Right ventricle myocardium inferior (tissue), 1 donor: ENCODE measurements at regions not wholly inside any gene's neighbourhood (a gene's known extent, or its start where the extent isn't known, plus 50 kb on each side); places are given as distances from the start of the nearest gene placed in this dataset.
A peak's percentile ranks its signal among the peaks of the same experiment; 100 is the strongest.
"Not testable (repeated sequence)": the region's sequence is repeated elsewhere in the genome, so short reads cannot be mapped to it uniquely, and the experiment has no call there.

ENCODE experiments used
- ATAC-seq: fragments of 200-7000 bp; cut with Tn5 transposase; one replicate; pipeline ENCODE4 v1.9.1; 2020; ENCODE audit warnings: mild to moderate bottlenecking, moderate library complexity
- DNase-seq: peaks from one replicate; pipeline ENCODE4 v3.0.0; 2021; ENCODE audit errors: missing footprints
- intact Hi-C: fragments of 100-400 bp; cut with DNase I; formaldehyde crosslinking; loops from one replicate; pipeline ENCODE4 v1.11.0; 2022
- donor health status: DM: no; HTN: yes; CAD: no; lungs with severe emphysema.

DNA sequence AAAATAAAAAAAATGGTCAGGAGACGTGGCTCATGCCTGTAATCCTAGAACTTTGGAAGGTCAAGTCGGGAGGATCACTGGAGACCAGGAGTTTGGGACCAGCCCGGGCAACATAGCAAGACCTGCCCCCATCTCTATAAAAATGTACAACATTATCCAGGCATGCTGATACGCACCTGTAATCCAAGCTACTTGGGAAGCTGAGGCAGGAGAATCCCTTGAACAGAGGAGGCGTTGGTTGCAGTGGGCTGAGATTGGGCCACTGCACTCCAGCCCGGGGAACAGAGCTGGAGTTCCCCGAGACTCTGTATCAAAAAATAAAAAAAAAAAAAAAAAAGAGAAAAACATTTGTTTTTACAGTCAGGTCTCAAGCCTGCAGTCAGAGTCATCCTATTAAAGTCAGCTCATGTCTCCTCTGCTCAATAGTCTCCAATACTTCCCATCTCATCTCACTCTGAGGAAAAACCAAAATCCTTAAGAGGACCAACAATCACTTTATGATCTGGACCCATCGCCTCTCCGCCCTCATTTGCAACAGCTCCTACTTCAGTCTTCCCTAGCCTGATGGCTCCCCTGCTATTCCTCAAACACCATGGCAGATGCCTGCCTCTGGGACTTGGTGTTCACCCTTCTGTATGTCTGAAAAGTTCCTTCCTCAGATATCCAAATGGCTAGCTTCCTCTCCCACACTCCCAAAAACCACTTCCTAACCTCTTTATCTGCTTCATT lies 4796.6 kb upstream of the OR11H1 start:
- DNase-seq, ATAC-seq, intact Hi-C loops: not testable (repeated sequence)

DNA sequence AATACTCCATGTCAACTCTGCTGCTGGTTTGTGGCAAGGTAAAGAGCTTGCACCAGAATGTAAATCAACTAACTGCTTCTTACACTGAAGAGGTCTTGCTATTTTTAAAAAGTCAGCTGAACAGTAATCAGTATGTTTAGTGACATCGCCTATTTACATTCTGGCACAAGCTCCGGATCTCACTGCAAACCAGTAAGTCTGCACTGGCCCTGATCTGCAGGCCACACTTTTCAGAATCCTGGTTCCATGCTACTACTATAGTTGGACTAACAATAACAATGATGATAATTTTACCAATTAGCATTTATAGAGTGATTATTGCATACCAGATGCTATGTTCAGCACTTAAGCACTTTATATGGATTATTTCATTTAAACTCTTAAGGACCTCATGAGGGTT lies 4792.9 kb upstream of the OR11H1 start:
- DNase-seq, intact Hi-C loops, ATAC-seq: not testable (repeated sequence)

DNA sequence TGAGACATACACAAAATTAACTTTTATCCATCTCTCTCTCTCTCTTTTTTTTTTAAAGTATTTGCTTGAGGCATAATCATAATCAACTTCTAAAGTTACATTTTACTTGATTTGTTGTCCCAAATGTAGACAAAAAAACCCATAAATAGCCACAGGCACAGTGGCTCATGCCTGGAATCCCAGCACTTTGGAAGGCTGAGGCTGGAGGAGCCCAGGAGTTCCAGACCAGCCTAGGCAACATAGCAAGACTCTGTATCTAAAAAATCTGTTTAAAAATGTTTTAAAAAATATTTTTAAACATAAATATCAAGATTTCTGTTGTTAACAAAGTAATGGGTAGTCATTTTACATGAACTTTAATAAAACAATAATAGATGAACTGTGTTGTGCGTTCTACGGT lies 4791.1 kb upstream of the OR11H1 start:
- intact Hi-C loops, ATAC-seq: not testable (repeated sequence)
- peak; percentile 58 for DNase-seq

DNA sequence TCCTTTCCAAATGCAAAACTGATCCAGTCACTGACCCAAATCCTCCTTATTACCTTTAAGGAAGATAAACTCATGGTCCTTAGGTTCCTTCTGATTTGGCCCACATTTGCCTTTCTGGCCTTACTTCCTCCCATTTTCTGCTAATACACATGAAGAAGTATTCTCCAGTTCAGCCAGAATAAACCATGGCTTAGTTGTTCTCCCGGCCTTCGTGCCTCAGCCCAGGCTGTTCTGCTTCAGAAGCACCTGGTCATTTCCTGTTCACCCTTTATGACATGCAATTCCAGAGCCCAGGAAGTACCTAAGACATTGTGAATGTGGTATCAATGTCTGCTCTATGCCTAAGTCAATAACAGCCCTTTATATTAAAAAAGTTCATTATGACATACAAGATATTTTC lies 4790.1 kb upstream of the OR11H1 start:
- intact Hi-C loops, ATAC-seq: not testable (repeated sequence)
- peak; percentile 66 for DNase-seq

DNA sequence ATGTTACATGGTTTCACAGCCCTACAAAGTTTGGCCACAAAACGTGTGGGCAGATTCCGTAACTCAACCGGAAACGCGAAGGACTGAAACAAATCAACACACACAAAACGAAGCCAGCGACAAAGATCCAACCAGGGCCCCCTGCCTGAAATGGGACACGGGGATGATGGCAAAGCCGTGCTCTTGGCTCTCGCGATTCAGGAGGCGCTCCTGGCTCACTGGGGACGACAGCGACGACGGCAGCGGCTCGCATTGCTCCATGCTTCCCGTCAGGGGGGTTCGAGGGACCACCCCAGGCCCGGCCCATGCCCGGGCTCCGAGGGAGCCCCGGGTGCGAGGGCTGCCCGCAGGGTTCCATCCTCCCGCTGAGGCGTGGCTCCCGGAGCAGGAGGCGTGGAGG lies 4786.8 kb upstream of the OR11H1 start:
- DNase-seq (peak; percentile 72), ATAC-seq (no peak)
- intact Hi-C loops, result no loop called here

DNA sequence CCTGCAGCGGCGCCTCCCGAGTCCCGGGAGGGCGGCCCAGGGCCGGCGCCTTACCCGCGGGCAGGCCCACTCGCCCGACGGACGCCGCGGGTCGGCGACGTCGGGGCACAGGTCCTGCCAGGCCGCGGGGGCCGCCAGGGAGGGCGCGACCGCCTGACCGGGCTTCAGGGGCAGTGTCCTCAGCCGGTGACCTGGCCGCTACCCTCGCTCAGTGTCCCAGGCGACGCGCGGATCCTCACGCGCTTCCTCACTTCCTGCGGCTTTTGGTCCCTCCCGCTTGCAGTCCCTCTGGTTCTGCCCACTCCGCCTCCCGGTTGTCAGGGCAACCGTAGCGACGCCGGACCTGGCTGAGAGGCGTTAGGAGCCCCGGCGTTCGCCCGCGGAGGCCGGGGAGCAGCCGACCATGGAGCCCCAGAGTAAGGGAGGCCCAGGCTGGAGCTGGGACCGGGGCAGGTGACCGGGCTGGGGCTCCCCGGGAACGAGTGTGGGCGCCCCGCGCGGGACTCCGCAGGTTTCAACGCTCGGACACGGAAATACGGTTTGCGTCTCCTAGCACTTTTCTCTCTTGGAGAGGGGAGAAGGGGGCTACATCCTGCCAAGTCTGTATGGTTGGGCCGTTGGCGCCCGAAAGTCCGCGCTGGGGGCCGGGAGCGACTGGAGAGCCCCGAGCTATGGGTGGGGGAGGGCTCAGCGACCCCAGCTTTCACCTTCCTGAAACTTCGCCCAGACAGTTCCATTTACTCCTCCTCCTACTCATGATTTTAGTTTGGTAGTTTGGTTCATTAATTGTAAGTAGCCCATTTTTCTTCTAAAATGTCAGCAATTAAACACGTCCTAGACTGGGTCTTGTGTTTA lies 4786.0 kb upstream of the OR11H1 start:
- ATAC-seq, result peak; percentile 23
- intact Hi-C loops, result not testable (repeated sequence)
- DNase-seq, result peak; percentile 68

DNA sequence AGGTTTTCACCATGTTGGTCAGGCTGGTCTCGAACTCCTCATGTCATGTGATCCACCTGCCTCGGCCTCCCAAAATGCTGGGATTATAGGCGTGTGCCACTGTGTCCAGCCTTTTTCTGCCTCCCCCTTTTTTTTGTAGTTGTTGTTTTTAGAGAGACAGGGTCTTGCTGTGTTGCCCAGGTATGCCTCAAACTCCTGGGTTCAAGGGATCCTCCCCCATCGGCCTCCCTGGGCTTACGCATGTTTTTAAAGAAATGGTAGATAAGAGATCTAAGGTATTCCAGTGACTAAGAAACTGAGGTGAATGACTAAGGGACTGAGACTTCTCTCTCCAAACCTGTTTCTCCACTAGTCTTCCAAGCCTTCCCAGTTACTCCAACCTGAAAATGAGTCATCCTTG lies 4781.6 kb upstream of the OR11H1 start:
- DNase-seq, ATAC-seq, intact Hi-C loops: not testable (repeated sequence)

DNA sequence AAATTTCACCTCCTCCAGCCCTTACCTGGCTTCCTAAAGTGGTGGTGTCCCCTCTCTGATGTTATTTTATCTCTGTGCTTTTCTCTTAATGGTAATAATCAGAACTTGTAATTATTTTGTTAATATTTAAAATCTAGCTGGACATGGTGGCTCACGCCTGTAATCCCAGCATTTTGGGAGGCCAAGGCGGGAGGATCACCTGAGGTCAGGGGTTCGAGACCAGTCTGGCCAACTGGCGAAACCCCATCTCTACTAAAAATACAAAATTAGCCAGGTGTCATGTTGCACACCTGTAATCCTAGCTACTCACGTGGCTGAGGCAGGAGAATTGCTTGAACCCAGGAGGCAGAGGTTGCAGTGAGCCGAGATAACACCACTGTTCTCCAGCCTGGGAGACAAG lies 4780.8 kb upstream of the OR11H1 start:
- ATAC-seq, intact Hi-C loops, DNase-seq: not testable (repeated sequence)

DNA sequence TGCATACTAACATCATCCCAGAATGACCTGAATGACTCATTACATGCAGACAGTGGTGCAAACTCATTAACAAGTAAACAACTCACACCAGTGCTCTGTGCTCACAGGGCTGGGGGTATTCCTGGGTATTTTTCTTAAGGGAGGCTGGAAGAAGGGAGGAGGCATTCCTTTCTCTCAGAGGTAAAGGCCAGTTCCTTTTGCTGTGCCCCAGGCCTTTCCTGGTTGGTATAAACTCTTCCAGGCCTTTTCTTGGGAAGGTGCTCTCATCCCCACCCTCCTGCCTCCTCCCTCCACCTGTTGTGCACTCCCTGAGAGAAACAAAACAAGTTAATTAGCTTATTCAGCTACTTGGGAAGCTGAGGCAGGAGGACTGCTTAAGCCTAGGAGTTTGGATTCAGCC lies 4779.2 kb upstream of the OR11H1 start:
- ATAC-seq, intact Hi-C loops, DNase-seq: not testable (repeated sequence)

DNA sequence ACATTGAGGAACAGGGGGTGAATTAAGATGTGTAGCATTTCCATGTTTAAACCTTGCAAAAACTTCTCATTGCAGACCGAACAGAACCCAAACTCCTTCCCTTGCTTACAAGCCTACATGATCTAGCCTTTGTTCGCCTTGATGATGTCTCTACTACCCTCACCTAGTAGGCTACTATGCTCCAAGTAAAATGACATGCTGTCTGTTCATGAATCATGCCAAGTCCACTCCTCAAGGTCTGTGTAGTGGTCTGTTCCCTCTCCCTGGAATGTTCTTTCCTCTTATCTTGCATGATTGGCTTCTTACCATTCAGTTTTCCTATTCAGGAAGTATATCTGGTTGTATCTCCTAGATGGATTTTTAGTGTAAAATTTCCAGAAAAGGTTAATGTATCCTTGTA lies 4778.6 kb upstream of the OR11H1 start:
- DNase-seq, intact Hi-C loops: not testable (repeated sequence)
- ATAC-seq, result peak; percentile 36

DNA sequence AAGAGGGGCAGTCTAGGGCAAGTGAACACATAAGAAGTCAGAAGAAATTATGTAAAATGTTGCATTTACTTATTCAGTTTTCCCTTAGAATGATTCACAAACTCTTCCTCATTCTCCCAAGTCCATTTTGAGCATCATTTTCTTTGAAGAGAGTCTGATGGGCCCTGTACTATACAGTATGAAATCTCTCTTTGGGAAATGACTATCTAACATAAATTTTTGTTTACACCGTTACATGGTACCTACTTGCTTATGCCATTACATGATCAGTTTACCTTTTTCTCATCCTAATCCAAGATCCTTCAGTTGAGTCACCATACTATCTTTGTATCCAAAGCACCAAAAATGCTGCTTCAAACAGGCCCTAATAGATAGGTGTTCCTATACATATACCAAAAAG lies 4774.4 kb upstream of the OR11H1 start:
- peak; percentile 15 for ATAC-seq
- intact Hi-C loops, DNase-seq: not testable (repeated sequence)

DNA sequence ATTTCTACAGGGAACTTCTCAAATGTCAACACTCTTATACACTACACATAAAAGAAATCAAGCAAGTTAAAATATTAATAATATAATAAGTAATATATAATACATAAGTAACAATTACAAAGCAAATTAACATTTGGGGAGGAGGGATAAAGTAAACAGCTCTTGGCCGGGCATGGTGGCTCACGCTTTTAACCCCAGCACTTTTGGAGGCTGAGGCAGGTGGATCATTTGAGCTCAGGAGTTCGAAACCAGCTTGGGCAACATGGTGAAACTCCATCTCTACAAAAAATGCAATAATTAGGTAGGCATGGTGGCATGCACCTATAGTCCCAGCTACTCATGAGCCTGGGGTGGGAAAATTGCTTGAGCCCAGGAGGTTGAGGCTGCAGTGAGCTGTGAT lies 4772.6 kb upstream of the OR11H1 start:
- ATAC-seq, DNase-seq, intact Hi-C loops: not testable (repeated sequence)

DNA sequence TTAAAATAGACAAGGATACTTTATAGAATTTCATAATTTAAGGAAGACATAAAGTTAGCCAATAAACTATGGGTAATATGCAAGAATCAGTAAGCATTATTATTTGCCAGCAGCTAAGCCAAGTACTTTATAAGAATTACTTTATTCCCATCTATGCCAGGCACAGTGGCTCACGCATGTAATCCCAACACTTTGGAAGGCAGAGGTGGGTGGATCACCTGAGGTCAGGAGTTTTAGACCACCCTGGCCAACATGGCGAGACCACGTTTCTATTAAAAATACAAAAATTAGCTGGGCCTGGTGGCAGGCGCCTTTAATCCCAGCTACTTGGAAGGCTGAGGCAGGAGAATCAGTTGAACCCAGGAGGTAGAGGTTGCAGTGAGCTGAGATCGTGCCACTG lies 4767.6 kb upstream of the OR11H1 start:
- intact Hi-C loops, ATAC-seq, DNase-seq: not testable (repeated sequence)

DNA sequence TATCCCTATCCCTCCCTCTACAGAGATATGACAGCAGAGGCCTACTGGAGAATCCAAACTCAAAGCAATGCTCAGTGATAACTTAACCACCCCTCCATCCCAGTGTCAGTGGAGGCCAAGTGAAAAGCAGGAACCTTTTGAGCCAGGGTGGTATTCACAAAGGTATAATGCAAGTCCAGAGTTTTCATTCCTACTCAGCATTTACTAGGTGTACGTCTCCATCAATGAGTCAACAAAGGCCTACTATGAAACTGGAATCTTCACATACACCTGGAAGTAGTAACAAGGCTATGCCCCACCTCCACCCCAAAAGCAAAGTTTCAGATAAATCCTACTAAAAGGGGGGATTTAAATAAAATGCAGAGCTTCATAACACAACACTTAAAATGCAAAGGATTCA lies 4761.7 kb upstream of the OR11H1 start:
- DNase-seq, intact Hi-C loops: not testable (repeated sequence)
- peak; percentile 6 for ATAC-seq

DNA sequence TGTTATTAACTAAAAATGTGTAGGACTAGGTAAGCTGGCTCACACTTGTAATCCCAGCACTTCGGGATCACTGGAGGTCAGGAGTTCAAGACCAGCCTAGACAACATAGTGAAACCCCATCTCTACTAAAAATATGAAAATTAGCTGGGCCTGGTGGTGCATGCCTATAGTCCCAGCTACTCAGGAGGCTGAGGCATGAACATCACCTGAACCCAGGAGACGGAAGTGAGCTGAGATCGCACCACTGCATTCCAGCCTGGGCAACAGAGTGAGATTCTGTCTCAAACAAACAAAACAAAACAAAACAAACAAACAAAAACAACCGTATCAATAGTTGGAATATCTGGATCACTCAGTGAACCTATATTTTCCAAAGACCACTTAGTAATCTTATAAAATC lies 4759.1 kb upstream of the OR11H1 start:
- DNase-seq, ATAC-seq, intact Hi-C loops: not testable (repeated sequence)

DNA sequence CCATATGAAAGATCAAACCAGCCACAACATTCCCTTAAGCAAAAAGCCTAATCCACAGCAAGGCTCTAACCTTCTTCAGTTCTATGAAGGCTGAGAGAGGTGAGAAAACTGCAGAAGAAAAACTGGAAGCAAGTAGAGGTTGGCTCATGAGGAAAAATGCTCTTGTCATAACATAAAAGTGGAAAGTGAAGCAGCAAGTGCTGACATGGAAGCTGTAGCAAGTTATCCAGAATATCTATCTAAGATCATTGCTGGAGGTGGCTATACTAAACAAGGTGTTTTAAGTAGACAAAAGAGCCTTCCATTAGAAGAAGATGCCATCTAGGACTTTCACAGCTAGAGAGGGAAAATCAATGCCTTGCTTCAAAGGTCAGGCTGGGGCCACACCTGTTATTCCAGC lies 4756.2 kb upstream of the OR11H1 start:
- DNase-seq, intact Hi-C loops, ATAC-seq: not testable (repeated sequence)

DNA sequence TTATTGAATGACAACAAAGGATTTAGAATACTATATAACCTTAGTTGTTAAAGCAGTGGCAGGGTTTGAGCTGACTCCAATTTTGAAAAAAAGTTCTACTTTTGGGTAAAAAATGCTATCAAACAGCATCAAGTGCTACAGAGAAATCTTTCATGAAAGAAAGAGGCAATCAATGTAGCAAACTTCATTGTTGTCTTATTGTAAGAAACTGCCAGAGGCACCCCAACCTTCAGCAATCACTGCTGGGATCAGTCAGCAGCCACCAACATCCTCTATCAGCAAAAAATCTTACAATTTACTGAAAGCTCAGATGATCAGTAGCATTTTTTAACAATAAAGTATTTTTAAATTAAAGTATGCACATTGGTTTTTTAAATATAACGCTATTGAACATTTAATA lies 4754.7 kb upstream of the OR11H1 start:
- intact Hi-C loops, ATAC-seq, DNase-seq: not testable (repeated sequence)

DNA sequence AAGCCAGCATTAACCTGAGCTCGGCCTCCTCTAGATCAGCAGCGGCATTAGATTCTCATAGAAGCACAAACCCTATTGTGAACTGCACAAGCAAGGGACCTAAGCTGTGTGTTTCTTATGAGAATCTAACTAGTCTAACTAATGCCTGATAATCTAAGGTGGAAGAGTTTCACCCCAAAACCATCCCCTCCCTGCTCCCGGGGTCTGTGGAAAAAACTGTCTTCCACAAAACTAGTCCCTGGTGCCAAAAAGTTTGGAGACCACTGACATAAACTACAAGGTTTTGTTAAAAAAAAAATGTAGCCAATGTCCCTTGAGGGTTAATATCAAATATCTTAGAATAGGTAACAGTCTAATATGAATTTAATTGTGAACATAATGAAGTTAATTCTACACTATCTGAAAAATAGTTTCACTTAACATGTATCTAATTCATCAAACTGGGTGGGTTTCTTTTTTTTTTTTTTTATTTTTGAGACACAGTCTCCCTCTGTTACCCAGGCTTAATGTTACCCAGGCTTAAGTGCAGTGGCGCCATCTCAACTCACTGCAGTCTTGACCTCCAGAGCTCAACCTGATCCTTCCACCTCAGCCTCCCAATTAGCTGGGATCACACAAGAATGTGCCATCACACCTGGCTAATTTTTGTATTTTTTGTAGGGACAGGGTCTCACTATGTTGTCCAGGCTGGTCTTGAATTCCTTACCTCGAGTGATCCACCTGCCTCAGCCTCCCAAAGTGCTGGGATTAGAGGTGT lies 4752.2 kb upstream of the OR11H1 start:
- intact Hi-C loops, ATAC-seq, DNase-seq: not testable (repeated sequence)

DNA sequence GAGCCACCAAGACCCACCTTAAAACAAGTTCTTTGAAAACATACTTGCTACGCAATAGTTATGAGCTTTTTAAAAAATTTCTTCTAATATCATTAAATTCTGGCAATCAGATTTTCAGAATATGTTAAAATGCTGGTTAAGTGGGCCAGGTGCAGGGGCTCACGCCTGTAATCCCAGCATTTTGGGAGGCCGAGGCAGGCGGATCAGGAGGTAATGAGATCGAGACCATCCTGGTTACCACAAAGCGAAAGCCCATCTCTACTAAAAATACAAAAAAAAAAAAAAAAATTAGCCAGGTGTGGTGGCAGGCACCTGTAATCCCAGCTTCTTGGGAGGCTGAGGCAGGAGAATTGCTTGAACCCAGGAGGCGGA lies 4751.6 kb upstream of the OR11H1 start:
- DNase-seq, ATAC-seq, intact Hi-C loops: not testable (repeated sequence)
